ENCODE measurements at regions not wholly inside any gene's neighbourhood (a gene's known extent, or its start where the extent isn't known, plus 50 kb on each side); places are given as distances from the start of the nearest gene placed in this dataset.
A peak's percentile ranks its signal among the peaks of the same experiment; 100 is the strongest.
"Not testable (repeated sequence)": the region's sequence is repeated elsewhere in the genome, so short reads cannot be mapped to it uniquely, and the experiment has no call there.

GRCh38 chr13:50130123-50130946 lies 115.1 kb downstream of the KCNRG start:
- peak; percentile 53 for DNase-seq (ENCODE audit: low read depth)

- DNase-seq (ENCODE audit: low read depth): no peak
Measured at GRCh38 chr13:50131920-50132903, 117.0 kb downstream of the KCNRG start.

GRCh38 chr13:50132904-50133357 lies 117.7 kb downstream of the KCNRG start:
- DNase-seq (ENCODE audit: low read depth): no peak

GRCh38 chr13:50133358-50133953 lies 118.2 kb downstream of the KCNRG start:
- DNase-seq (ENCODE audit: low read depth): no peak

GRCh38 chr13:50136226-50136625 lies 121.0 kb downstream of the KCNRG start:
- no peak for DNase-seq (ENCODE audit: low read depth)

- DNase-seq (ENCODE audit: low read depth): no peak
Measured at GRCh38 chr13:50136678-50137077, 121.4 kb downstream of the KCNRG start.

- not testable (repeated sequence) for DNase-seq (ENCODE audit: low read depth)
Measured at GRCh38 chr13:50139435-50139934, 124.2 kb downstream of the KCNRG start.

DNA sequence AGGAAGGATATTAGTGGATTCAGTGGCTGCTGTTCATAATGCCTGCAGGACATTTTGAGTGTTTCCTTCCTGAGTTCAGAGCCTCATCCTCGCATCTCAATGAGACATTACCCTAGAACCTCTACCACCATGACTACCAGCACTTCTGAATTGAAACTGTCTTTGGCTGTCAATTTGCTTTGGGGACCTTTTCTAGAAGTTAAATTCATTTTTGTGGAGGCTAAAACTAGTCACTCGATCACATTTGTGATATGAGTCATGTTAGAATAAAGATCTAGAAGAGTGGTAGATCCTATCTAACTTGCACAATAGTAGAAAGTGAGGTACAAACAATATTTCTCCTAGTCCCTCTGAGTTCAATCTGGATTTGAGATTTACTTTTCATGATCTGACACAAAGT lies 124.9 kb downstream of the KCNRG start:
- DNase-seq (ENCODE audit: low read depth): peak; percentile 21

DNA sequence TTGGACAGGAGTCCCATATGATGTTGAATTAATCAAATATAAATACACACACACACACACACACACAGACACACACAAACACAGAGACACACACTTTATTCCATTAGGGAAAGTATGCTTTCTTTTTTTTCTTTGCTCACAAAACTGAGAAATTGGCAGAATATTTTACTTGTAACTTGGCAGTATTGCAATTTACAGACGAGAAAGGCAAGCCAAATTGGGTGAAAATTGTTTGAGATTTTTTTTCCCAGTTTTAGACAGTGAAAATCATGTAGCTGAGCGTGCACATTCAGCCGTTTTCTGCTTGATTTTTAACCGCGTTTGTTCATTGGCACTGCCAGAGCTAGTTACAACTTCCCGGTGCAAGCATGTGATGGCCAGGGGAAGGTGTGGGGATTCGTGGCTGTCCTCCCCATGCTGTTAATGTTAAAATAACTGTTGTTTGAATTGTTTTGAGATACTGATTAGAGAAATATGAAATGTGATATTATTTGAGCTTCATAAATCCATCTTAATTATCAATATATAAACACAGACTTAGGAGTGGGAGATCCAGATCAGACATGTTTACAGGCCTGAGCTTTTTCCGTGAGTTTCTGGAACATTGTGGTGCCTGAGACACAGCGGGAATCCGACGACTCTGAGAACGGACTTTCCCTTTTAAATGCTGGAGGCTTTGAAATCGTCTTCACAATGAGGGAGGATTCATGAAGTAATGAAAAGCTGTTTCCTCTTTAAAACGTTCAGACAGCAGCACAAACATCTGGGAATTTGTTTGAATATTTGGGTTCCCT lies 125.5 kb downstream of the KCNRG start:
- peak; percentile 24 for DNase-seq (ENCODE audit: low read depth)

GRCh38 chr13:50141375-50141975 lies 126.2 kb downstream of the KCNRG start:
- DNase-seq (ENCODE audit: low read depth): no peak

- DNase-seq (ENCODE audit: low read depth): peak; percentile 37
Measured at GRCh38 chr13:50144246-50145160, 129.3 kb downstream of the KCNRG start.

DNA sequence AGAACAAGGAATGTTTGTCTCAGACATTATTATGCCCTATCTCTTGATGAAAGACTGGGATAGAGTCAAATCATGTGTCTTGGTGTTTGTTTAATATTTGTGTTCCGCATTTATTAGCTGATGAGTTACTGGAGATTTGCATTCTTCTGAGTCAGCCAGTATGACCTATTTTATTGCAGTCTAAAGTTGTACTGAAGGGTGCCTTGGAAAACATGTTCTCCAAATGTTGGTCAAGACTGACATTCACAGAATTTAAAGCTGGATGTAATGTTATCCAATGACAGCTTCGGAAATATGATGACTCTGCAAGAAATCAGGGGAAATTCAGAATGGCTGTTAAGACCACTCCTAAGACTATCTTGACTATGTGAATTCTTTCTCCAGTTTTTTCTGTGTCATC lies 134.0 kb downstream of the KCNRG start:
- no peak for DNase-seq (ENCODE audit: low read depth)

DNA sequence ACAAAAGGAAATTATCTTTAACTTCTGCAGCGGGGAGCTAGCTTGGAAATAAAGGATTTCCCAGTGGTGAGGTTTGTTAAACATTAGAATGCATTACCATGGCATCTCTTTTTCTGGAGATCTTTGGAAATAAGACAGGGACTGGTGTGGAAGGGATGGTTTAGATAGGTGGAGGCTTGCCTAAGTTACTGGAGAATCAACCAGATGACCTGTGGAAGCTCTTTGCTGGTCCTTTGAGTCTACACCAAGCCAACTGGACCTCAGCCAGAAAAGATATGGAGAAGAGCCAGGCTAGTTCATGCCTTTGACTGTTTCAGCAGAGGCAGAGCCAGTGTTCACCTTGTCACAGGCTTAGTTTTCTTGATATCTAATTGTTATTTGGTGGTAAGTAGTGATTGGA lies 134.7 kb downstream of the KCNRG start:
- peak; percentile 45 for DNase-seq (ENCODE audit: low read depth)

DNA sequence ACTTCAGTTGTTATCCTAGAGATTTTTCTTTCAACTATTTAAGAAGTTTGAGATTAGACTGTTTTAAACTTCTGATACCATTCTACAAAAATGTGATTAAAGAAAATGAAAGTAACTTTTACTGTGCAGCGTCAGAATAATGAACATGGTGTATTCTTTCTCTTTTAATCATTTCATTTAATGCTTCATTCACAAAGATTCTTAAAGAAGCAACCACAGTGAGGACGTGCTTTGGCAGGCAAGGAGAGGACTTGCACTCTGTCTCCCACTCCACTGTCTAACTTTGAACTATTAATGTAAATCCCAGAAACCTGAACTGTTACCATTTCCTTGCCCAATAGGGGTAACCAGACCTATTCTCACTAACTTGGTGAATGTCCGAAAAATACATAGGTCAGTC lies 137.0 kb downstream of the KCNRG start:
- DNase-seq (ENCODE audit: low read depth): peak; percentile 15

DNA sequence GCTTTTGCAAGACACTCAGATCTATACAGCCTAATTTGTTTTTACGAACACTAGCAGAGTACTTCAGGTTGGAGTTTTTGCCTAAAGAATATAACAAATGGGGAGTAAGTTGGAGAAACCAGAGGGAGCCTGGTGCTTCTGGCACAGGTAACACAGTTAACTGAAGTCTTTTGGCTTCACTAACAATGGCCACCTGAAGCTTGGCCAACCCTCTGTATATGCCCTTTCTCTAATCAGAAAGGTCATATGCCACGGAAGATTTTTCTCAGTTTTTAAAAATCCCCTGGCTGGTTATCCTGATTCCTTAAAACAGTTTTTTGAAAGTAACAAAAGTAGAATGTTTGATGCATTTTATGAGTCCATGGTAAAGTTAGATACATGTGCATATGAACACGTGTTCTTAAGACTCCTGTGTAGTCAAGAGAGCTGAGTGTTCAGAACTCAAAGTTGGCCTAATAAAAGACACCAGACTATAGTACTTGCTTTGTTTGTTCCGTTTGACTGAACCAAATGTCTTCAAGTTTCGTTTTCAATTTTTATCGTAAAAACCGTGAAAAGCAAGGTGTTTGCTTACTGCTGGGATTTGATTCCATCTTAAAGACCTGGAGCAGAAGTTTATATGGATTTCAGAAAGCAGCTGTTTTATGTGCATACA lies 137.5 kb downstream of the KCNRG start:
- peak; percentile 31 for DNase-seq (ENCODE audit: low read depth)

DNA sequence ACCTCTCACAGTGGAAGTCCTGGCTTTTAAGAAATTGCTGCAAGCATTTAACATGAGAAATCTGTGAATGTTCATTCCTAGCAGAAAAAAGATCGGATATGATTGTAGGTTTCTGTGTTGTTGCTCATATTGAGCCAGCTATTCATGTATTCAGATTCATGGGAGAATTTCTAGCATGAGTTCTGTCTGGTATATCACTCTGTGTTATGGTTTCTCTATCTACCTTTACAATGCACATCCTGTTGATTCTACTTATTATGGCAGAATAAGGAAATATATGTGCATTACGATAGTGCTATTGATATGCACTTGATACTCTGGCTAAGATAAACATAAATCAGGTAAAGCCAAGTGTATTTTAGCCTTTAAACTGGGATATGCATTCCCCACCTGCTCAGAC lies 138.2 kb downstream of the KCNRG start:
- DNase-seq (ENCODE audit: low read depth): no peak

DNA sequence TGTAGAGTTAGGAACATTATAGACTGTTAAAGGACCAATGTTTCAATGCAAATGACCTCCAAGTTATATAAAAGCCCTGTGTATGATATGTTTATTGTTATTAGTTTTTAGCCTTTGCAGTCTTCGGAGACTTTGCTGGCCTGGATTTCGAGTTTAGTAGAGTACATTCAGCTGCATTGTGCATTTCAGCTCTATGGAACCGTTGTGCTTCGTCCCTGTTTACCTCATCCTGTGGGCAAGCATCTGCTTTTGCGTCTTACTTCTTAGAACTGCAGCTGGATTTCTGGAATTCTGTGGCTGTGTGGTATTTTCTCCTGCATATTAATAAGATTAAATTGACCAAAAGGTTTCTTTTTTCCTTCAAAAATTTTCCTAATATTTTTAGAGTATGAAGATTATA lies 138.6 kb downstream of the KCNRG start:
- no peak for DNase-seq (ENCODE audit: low read depth)

GRCh38 chr13:50154697-50155096 lies 139.5 kb downstream of the KCNRG start:
- DNase-seq (ENCODE audit: low read depth): no peak

DNA sequence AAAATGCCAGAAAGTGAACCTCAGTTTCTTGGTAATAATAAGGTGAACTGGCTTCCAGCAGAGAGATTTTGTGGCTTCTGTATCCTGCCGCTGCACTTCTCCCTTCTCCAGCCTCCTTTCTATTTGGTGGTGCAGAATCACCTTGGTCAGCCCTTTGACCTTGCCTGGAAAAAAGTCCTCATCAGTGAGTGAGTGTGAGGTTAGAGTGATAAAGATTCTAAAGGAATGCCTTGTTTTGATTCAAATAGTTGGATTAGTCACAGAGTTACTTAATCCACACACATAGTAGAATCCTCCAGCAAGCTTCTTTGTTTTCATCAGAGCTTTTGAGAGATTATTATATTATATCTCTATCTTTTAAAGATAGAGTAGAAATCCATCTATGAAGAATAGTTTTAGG lies 140.9 kb downstream of the KCNRG start:
- peak; percentile 53 for DNase-seq (ENCODE audit: low read depth)

Measured in RPMI7951 (cell line).